GM19035 (cell line): ENCODE measurements at regions not wholly inside any gene's neighbourhood (a gene's known extent, or its start where the extent isn't known, plus 50 kb on each side); places are given as distances from the start of the nearest gene placed in this dataset.
"Not testable (repeated sequence)": the region's sequence is repeated elsewhere in the genome, so short reads cannot be mapped to it uniquely, and the experiment has no call there.

Experiments
- ATAC-seq: cut with Tn5 transposase; IDR thresholded peaks from one replicate; pipeline ENCODE4 v1.9.1; 2021; ENCODE audit not compliant: unreplicated experiment

GRCh38 chr6:2324166-2324953 lies 79.0 kb upstream of the GMDS start:
- no peak for ATAC-seq

- ATAC-seq = not testable (repeated sequence)
These were observed 72.1 kb upstream of the GMDS start for GRCh38 chr6:2317498-2317897.

GRCh38 chr6:2314641-2315040 lies 69.2 kb upstream of the GMDS start:
- ATAC-seq = no peak

- ATAC-seq = no peak
These were observed 64.6 kb upstream of the GMDS start for GRCh38 chr6:2310042-2310441.

GRCh38 chr6:2309122-2309521 lies 63.7 kb upstream of the GMDS start:
- ATAC-seq = no peak

GRCh38 chr6:2307799-2308198 lies 62.4 kb upstream of the GMDS start:
- no peak for ATAC-seq

GRCh38 chr6:2305951-2306350 lies 60.5 kb upstream of the GMDS start:
- ATAC-seq = no peak

GRCh38 chr6:2302482-2302881 lies 57.1 kb upstream of the GMDS start:
- not testable (repeated sequence) for ATAC-seq

GRCh38 chr6:2296781-2297180 lies 51.4 kb upstream of the GMDS start:
- no peak for ATAC-seq
